ENCODE measurements at regions not wholly inside any gene's neighbourhood (a gene's known extent, or its start where the extent isn't known, plus 50 kb on each side); places are given as distances from the start of the nearest gene placed in this dataset.

DNA sequence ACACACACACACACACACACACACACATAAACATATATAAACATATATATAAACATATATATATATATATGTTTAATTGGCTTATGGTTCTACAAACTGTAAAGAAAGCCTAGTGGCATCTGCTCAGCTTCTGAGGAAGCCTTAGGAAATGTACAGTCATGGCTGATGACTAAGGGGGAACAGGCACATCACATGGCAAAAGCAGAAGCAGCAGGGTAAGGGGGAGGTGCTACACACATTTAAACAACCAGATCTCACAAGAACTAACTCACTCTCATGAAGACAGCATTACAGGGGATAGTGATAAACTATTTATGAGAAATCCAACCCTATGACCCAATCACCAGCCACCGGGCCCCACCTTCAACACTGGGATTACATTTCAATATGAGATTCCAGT lies 922.9 kb downstream of the SI start:
- intact Hi-C loops (cut with DNase I), result no loop called here
- Histone ChIP-seq H3K4me1 (no peaks in the 10 kb centered on the region), H3K4me3 (no peak overlapping the region), H3K27ac (no peak overlapping the region), H3K9me3 (no peaks in the 10 kb centered on the region), H3K36me3 (ENCODE audit: insufficient read depth in 1 of 2, low read depth in 1 of 2) (no peaks in the 10 kb centered on the region), H3K27me3 (ENCODE audit: insufficient read depth in 3 of 3, low read length in 2 of 3) (no peaks in the 10 kb centered on the region)
- 68 to 80% (median 70%) methylated on average over 1 of the region's 1 CpG for WGBS, 3 donors
- TF ChIP-seq CTCF (IDR thresholded peaks at IDR 0.05), result no peak
- DNase-seq, result no peak
- no peak for ATAC-seq

- Histone ChIP-seq H3K9me3 (no peaks in the 10 kb centered on the region), H3K27ac (no peak overlapping the region), H3K4me1 (no peaks in the 10 kb centered on the region), H3K36me3 (ENCODE audit: insufficient read depth in 1 of 2, low read depth in 1 of 2) (no peaks in the 10 kb centered on the region), H3K27me3 (ENCODE audit: insufficient read depth in 3 of 3, low read length in 2 of 3) (no peaks in the 10 kb centered on the region), H3K4me3 (no peak overlapping the region)
- ATAC-seq (no peak), DNase-seq (no peak)
- 62 to 70% (median 66%) methylated on average over 2 of the region's 2 CpGs for WGBS, 3 donors
- intact Hi-C loops (cut with DNase I), result no loop called here
- no peak for TF ChIP-seq CTCF (IDR thresholded peaks at IDR 0.05)
These were observed 933.5 kb downstream of the SI start for GRCh38 chr3:164144824-164145223.

GRCh38 chr3:164132878-164133277 lies 945.4 kb downstream of the SI start:
- intact Hi-C loops (cut with DNase I), result no loop called here
- 85 to 88% (median 86%) methylated on average over 1 of the region's 1 CpG for WGBS, 3 donors
- Histone ChIP-seq H3K36me3 (ENCODE audit: insufficient read depth in 1 of 2, low read depth in 1 of 2) (no peaks in the 10 kb centered on the region), H3K27ac (no peak overlapping the region), H3K9me3 (no peaks in the 10 kb centered on the region), H3K27me3 (ENCODE audit: insufficient read depth in 3 of 3, low read length in 2 of 3) (no peaks in the 10 kb centered on the region), H3K4me3 (no peak overlapping the region), H3K4me1 (no peaks in the 10 kb centered on the region)
- no peak for ATAC-seq
- DNase-seq, result no peak
- TF ChIP-seq CTCF (IDR thresholded peaks at IDR 0.05), result no peak

- no peak overlapping the region for H3K4me3 ChIP-seq
- H3K27me3 ChIP-seq (ENCODE audit: insufficient read depth in 3 of 3, low read length in 2 of 3), result peaks cover 0 to 2% (median 0%) of the 10 kb centered on the region in 3 donors
- no peak overlapping the region for H3K27ac ChIP-seq
- ATAC-seq (no peak), DNase-seq (peak in 1 of 2 donors; percentile 24)
- H3K9me3 ChIP-seq, result no peaks in the 10 kb centered on the region
- intact Hi-C loops (cut with DNase I), result no loop called here
- no peaks in the 10 kb centered on the region for H3K36me3 ChIP-seq (ENCODE audit: insufficient read depth in 1 of 2, low read depth in 1 of 2)
- H3K4me1 ChIP-seq, result no peaks in the 10 kb centered on the region
- WGBS, 3 donors, result 55 to 67% (median 55%) methylated on average over 8 of the region's 8 CpGs
- TF ChIP-seq CTCF (IDR thresholded peaks at IDR 0.05), result no peak
These were observed 964.6 kb downstream of the SI start for GRCh38 chr3:164113371-164114332.

Data from psoas muscle (tissue), 7 donors.